Heart left ventricle (tissue), 16 donors: ENCODE measurements at regions not wholly inside any gene's neighbourhood (a gene's known extent, or its start where the extent isn't known, plus 50 kb on each side); places are given as distances from the start of the nearest gene placed in this dataset.

ENCODE experiments used
- ATAC-seq, 4 donors: fragments of 200-7000 bp; cut with Tn5 transposase; one replicate each; pipeline ENCODE4 v1.9.1; 2020 to 2022; ENCODE audit warnings: moderate library complexity in 4 of 4, mild to moderate bottlenecking in 3 of 4, moderate number of reproducible peaks in 1 of 4
- DNase-seq, 5 donors: peaks; one replicate each; pipeline ENCODE4 v3.0.0-alpha.2; 2020
- H3K27ac ChIP-seq, 12 donors: fragments of 200-600 bp; sonication (generic) in 4 of 12; one replicate each; pipeline versions ENCODE4 v1.5.0 to v1.8.0; 2016 to 2022; ENCODE audit warnings: mild to moderate bottlenecking in 2 of 12
- H3K27me3 ChIP-seq, 9 donors: fragments of 200-600 bp; sonication (generic) in 2 of 9; one replicate each; pipeline versions ENCODE4 v1.5.1 to v1.8.0; 2016 to 2022; ENCODE audit warnings: mild to moderate bottlenecking in 3 of 9
- H3K36me3 ChIP-seq, 9 donors: fragments of 200-600 bp; sonication (generic) in 2 of 9; one replicate each; pipeline versions ENCODE4 v1.5.0 to v1.8.0; 2018 to 2022; ENCODE audit warnings: mild to moderate bottlenecking in 2 of 9
- H3K4me1 ChIP-seq, 12 donors: fragments of 200-600 bp; sonication (generic) in 4 of 12; one replicate each; pipeline versions ENCODE4 v1.5.0 to v1.8.0; 2016 to 2022; ENCODE audit warnings: mild to moderate bottlenecking in 3 of 12
- H3K4me3 ChIP-seq, 12 donors: fragments of 200-600 bp; sonication (generic) in 4 of 12; one replicate each; pipeline versions ENCODE4 v1.5.0 to v1.8.0; 2017 to 2022; ENCODE audit warnings: mild to moderate bottlenecking in 9 of 12, moderate library complexity in 4 of 12
- H3K9me3 ChIP-seq, 12 donors: fragments of 200-600 bp; sonication (generic) in 4 of 12; one replicate each; pipeline versions ENCODE4 v1.5.0 to v1.8.0; 2016 to 2022; ENCODE audit warnings: mild to moderate bottlenecking in 1 of 12
- CTCF ChIP-seq, 12 donors: fragments of 200-600 bp; sonication (generic) in 4 of 12; IDR thresholded peaks; one replicate each; pipeline versions ENCODE4 v1.5.0 to v1.8.0; 2018 to 2022; ENCODE audit warnings: antibody characterized with exemption in 12 of 12, mild to moderate bottlenecking in 5 of 12
- POLR2A ChIP-seq, 2 donors: fragments of 450-650 bp; IDR thresholded peaks; one replicate each; pipeline ENCODE4 v1.6.1; 2017; ENCODE audit warnings: antibody characterized with exemption in 2 of 2, mild to moderate bottlenecking in 2 of 2, moderate library complexity in 2 of 2
- WGBS, 4 donors: extraction: QIAGEN DNeasy Blood & Tissue Kit in 2 of 4; methylation state at CpG; one replicate each; pipeline versions ENCODE4 v1.1.5 to v1.1.7; 2013 to 2018; 5-methylcytosine and 5-hydroxymethylcytosine counted together
- intact Hi-C, 10 donors: fragments of 100-400 bp; cut with DNase I; formaldehyde crosslinking; loops; one replicate each; pipeline versions ENCODE4 v1.11.1 to v1.14.2; 2022
- donor health status: ischemic (EF 13 %, LVEDD 7.1; RV severe dilation, severe dysfunction).
- donor health status: healthy with polysubstance abuse.
- donor health status: DM: no; HTN: yes; CAD: no.
- donor health status: DM: no; HTN: no; CAD: no.
- donor health status: ischemic (EF 25% LVEDD 6.9; RV normal size, moderate dysfunction).
- donor health status: ischemic (EF 25% LVEDD 5.7; RV mildly dilated, moderate dysfunction).
- donor health status: healthy.
- donor health status: DM: yes; HTN: yes; CAD: no.
- donor health status: ischemic (EF 35%, LVEDD 5.7; RV mildly dilated, moderate dysfunction).
- donor health status: nonischemic (EF 11% LVEDD 7.7; RV severe dilation, severe dysfunction).
- donor health status: DM: yes; HTN: yes; CAD: no.
- donor health status: PGD.
- donor health status: ischemic (EF 29% LVEDD 5.4; RV normal size, mild dysfunction).
- donor health status: nonischemic (EF 23%, LVEDD 6.1; RV moderate dilation, normal function).

GRCh38 chr4:127217586-127218229, 415.0 kb upstream of the INTU start:
- no peaks in the 10 kb centered on the region for H3K36me3 ChIP-seq
- peaks cover 0 to 15% (median 0%) of the 10 kb centered on the region in 12 donors for H3K4me1 ChIP-seq
- no peak overlapping the region for H3K4me3 ChIP-seq
- no peaks in the 10 kb centered on the region for H3K27me3 ChIP-seq
- ATAC-seq: no peak
- 69 to 86% (median 79%) methylated on average over 2 of the region's 2 CpGs for WGBS, 4 donors
- peak overlapping the region in 1 of 12 donors; percentile 13 for H3K27ac ChIP-seq
- no peak for DNase-seq
- peaks cover 0 to 11% (median 0%) of the 10 kb centered on the region in 12 donors for H3K9me3 ChIP-seq
- TF ChIP-seq POLR2A (IDR thresholded peaks at IDR 0.05) (no peak), CTCF (IDR thresholded peaks at IDR 0.05) (no peak)
- intact Hi-C loops: no loop called here

- TF ChIP-seq CTCF (IDR thresholded peaks at IDR 0.05): no peak
- TF ChIP-seq POLR2A (IDR thresholded peaks at IDR 0.05): no peak
- intact Hi-C loops: no loop called here
- Histone ChIP-seq H3K27ac (no peak overlapping the region), H3K4me1 (peaks cover 0 to 3% (median 0%) of the 10 kb centered on the region in 12 donors), H3K36me3 (no peaks in the 10 kb centered on the region), H3K4me3 (no peak overlapping the region), H3K27me3 (no peaks in the 10 kb centered on the region), H3K9me3 (peaks cover 0 to 12% (median 0%) of the 10 kb centered on the region in 12 donors)
- ATAC-seq (no peak), DNase-seq (no peak)
Measured at GRCh38 chr4:127219232-127219631, 413.5 kb upstream of the INTU start.

- Histone ChIP-seq H3K36me3 (no peaks in the 10 kb centered on the region), H3K27ac (no peak overlapping the region), H3K4me1 (peaks cover 0 to 2% (median 0%) of the 10 kb centered on the region in 12 donors), H3K4me3 (no peak overlapping the region), H3K9me3 (peaks cover 0 to 12% (median 0%) of the 10 kb centered on the region in 12 donors), H3K27me3 (no peaks in the 10 kb centered on the region)
- no peak for DNase-seq
- 77 to 86% (median 82%) methylated on average over 4 to 5 of the region's 5 CpGs for WGBS, 4 donors
- no peak for ATAC-seq
- intact Hi-C loops: no loop called here
- no peak for TF ChIP-seq CTCF (IDR thresholded peaks at IDR 0.05)
- TF ChIP-seq POLR2A (IDR thresholded peaks at IDR 0.05): no peak
Measured at GRCh38 chr4:127224556-127224955, 408.2 kb upstream of the INTU start.

GRCh38 chr4:127229855-127230608, 402.7 kb upstream of the INTU start:
- TF ChIP-seq CTCF (IDR thresholded peaks at IDR 0.05) (no peak), POLR2A (IDR thresholded peaks at IDR 0.05) (no peak)
- H3K27me3 ChIP-seq: no peaks in the 10 kb centered on the region
- intact Hi-C loops: no loop called here
- H3K9me3 ChIP-seq: no peaks in the 10 kb centered on the region
- no peak for ATAC-seq
- no peak for DNase-seq
- peak overlapping the region in 1 of 12 donors; percentile 17 for H3K27ac ChIP-seq
- peaks cover 0 to 8% (median 0%) of the 10 kb centered on the region in 12 donors for H3K4me1 ChIP-seq
- WGBS, 4 donors: 64 to 83% (median 75%) methylated on average over 3 of the region's 3 CpGs
- H3K36me3 ChIP-seq: no peaks in the 10 kb centered on the region
- no peak overlapping the region for H3K4me3 ChIP-seq
